NCI-H2029 treated with DMSO at 0.1 percent for 48 hours (cell line): ENCODE measurements at regions not wholly inside any gene's neighbourhood (a gene's known extent, or its start where the extent isn't known, plus 50 kb on each side); places are given as distances from the start of the nearest gene placed in this dataset.
"Not testable (repeated sequence)": the region's sequence is repeated elsewhere in the genome, so short reads cannot be mapped to it uniquely, and the experiment has no call there.

ENCODE experiments used
- DNase-seq: peaks from one replicate; lab custom pipeline; 2025; lab: John Stamatoyannopoulos, UW

DNA sequence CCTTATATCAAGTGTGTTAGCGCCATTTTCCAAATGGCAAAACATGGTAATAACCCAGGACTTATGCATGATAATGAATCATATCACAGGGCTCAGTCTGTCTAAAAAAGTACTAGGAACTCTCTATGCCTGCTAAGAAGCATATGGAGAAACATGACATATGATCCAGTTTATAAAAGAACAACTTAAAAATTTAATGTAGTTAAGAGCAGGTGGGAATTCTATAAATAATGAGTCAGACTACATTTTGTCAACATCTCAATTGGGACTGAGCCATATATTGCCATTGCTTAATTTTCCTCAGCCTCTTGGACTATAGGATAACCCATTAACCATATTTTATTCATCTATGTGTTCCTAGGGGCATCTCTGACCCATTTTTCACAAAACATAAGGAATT, 360.4 kb upstream of the AGA start:
- DNase-seq = no peak

DNA sequence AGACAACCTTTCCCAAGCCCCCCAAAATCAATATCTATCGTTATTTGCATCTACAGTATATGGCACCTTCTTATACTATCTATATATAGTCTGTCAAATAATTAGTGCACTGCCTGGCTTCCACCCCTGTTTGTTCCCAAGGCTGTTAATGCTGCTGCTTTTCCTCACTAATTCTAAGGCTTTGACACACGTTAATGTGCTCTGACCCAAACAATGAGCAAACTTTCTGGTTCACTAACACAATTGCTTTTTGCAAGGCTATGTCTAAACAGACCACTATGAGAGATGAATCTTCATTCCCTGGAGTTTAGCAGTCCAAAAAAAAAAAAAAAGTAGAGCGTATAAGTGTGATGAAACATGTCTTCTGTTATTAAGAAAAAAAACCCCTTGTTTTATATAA, 360.9 kb upstream of the AGA start:
- no peak for DNase-seq

DNA sequence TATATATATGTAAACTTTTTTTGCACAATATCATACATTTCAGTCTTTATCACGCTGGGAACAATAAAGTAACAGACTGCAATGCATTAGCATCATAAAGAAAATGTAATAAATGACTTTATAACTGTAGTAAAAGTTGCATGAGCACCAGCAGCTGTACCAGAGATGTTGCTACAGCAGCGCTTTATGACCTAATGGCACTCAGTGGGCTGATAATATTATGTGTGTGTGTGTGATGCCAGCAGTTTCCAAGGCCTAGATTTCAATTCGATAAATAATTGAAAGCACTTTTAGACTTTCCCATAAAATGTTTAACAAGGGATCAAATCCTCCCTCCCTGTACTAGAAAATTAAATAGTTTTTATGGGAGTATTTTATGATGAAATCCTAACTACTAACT, 367.6 kb upstream of the AGA start:
- DNase-seq = no peak

GRCh38 chr4:177810220-177810619, 368.0 kb upstream of the AGA start:
- DNase-seq = no peak

DNA sequence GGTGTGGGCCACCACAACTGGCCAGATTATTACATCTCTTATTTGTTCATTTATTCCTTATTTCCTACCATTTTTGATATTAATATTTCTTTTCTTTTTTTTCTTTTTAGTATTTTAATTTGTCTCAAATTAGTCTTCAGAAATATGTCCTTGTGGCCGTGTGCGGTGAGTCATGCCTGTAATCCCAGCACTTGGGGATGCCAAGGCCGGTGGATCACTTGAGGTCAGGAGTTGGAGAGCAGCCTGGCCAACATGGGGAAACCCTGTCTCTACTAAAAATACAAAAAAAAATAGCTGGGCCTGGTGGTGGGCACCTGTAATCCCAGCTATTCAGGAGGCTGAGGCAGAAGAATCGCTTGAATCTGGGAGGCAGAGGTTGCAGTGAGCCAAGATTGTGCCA, 376.2 kb upstream of the AGA start:
- DNase-seq = not testable (repeated sequence)

DNA sequence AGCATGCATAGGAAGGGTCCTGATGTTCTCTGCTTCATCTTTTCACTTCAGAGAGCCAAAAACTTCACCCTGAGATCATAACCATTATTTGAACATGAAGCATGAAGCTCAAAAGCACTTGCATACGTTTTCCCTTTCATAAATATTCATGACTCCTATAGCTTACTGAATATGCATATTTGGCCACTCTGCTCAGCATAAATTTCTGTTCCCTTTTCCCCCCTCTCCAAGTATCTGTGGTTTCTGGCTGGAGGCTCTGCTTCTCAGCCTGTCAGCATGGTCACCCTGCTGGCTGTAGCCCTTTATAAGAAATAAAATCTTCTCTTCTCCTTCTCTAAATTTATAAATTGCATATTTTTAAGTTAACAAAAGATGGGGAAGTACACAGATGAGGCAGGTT, 384.7 kb upstream of the AGA start:
- no peak for DNase-seq

- DNase-seq = no peak
Measured at GRCh38 chr4:177841258-177841657, 399.0 kb upstream of the AGA start.

DNA sequence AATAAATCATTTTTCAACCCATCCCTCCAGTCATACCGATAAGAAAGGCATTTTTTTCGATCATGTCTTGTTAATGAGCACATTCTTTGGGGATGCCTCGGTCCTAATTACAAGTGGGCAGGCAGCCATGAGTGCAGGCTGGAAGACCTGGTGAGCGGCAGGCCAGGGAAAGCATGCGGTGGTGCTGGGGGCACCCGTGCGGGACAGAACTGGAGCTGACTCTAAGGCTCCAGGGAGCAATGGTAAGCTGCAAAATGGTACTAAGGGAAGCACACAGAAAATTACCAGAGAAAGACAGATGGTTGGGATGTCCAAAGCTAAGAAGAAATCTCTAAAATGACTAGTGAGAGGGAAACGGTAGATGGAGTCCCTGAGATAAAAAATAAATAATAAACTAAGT, 411.0 kb upstream of the AGA start:
- no peak for DNase-seq

- DNase-seq = no peak
Measured at GRCh38 chr4:177855507-177856197, 413.4 kb upstream of the AGA start.

- DNase-seq = no peak
Measured at GRCh38 chr4:177860171-177860570, 417.9 kb upstream of the AGA start.

- no peak for DNase-seq
Measured at GRCh38 chr4:177861551-177862094, 419.4 kb upstream of the AGA start.

GRCh38 chr4:177862541-177863176, 420.4 kb upstream of the AGA start:
- DNase-seq = no peak

- DNase-seq = no peak
Measured at GRCh38 chr4:177879851-177880250, 437.6 kb upstream of the AGA start.

GRCh38 chr4:177895136-177895535, 452.9 kb upstream of the AGA start:
- no peak for DNase-seq

- no peak for DNase-seq
Measured at GRCh38 chr4:177901786-177902185, 459.5 kb upstream of the AGA start.

- DNase-seq = no peak
Measured at GRCh38 chr4:177902386-177902785, 460.1 kb upstream of the AGA start.

DNA sequence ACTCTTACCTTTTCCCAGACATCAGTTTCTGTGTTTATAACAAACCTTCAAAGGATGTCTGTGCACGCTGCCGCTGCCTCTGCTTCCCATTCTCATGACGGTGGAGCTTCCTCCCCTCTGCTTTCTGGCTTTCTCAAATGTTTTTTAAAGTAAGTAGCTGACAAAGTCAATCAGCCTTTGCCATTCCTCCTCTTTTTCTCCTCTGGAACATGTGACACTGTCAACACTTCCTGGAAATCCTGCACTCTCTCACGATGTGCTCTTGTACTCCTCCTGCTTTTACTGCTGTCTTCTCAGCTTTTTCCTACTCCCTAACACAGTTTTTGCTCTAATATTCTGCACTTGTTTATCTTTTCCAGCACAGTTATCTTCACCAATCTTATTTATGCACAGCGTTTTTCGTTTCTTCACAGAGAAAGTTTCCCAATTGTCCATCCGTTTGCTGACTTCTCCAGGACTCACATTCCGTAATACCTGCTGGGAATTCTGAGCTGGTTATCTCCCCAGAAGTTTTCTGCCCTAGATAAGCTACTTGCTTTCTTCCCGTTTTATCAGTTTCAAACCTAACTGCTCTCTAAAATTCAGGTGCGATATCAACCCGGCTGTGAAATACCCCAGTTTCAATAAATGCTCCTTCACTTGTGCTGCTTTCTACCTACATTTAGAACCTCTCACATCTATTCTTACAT, 465.6 kb upstream of the AGA start:
- DNase-seq = no peak

- no peak for DNase-seq
Measured at GRCh38 chr4:177921715-177922114, 479.5 kb upstream of the AGA start.

DNA sequence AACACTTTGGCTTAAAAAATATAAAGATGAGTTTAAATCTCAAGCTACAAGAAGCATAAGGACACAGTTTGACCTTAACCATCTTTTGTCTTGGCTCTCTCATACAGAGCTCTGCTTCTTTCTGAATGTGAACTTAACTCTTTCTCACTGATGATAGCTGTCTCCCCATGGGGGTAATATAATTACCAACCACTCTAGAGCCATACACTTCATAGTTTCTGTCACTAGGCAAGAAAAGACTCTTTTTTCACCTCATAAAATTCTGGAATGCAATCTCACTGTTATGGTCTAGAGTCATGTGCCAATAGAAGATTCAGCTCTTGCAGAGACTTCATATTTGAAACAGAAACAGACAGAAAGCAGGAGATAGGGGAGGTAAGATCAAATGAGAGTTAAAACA, 481.7 kb upstream of the AGA start:
- no peak for DNase-seq

DNA sequence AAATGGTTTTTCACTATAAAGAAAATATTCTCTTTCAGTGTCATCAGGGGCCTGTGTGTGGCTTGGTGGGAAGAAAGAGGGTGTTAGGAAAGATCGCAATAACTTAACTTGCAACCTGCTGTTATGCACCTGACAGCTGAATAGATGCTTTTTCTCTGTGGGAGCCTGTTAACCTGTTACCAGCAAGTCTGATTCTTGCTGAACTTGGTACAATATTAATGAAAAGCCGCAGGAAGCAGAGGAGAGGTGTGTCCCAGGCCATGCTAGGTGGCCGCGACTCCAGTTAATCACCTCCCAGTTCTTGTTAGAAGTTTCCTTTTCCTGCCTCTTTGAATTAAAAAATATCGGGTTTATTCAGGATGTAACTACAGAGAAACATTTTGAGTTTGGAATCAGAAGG, 494.8 kb upstream of the AGA start:
- no peak for DNase-seq

GRCh38 chr4:177938226-177938625, 496.0 kb upstream of the AGA start:
- DNase-seq = no peak

GRCh38 chr4:177945268-177945667, 503.0 kb upstream of the AGA start:
- DNase-seq = no peak

DNA sequence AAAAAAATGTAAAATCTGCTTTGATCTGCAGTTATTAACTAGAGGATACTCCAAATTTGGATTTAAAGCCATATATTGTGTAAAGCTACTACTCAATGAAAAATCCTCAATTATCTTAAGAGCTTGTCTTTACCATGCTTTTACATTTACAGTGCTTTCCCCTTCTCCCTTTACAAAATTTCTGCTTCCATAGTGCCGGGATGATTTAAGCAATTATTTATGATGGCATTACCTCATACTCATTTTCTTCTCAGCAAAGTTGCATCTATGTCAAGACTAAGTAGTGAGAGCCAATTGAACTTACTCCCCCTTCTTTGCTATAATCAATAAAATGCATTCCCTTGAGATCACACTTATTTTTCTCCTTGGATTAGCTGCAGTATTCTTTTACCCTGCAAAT, 505.4 kb upstream of the AGA start:
- DNase-seq = no peak
